ENCODE measurements at regions not wholly inside any gene's neighbourhood (a gene's known extent, or its start where the extent isn't known, plus 50 kb on each side); places are given as distances from the start of the nearest gene placed in this dataset.

DNA sequence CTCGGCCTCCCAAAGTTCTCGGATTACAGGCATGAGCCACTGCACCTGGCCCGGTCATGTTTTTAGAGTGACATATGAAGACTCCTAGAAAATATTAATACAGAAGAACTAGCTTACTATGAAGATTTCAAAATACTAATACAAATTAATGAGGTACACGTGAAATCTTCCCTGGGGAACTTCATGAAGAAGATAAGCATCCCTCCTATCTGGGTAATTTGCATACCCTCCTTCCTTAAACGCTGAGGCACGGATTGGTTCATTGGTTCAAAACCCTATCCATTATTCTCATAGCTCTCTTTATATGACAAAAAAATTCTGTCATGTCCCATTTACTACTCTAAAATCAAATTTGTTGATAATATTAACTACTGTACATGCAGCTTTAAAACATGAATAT lies 224.8 kb upstream of the KLF14 start:
- DNase-seq (ENCODE audit: extremely low read depth, low read depth, low spot score) = no peak

DNA sequence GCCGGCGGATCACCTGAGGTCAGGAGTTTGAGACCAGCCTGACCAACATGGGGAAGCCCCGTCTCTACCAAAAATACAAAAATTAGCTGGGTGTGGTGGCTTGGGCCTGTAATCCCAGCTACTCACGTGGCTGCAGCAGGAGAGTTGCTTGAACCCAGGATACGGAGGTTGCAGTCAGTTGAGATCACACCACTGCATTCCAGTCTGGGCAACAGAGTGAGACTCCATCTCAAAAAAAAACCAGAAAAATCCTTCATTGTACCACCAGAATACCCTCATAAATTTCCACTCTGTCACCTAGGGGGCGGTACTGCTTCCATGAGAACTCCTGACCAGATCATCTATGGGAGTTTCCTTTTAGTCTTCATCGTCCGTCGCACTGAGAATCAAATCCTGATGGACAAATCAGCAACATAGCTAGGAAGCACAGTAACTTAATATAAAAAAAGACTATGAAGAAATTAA lies 225.8 kb upstream of the KLF14 start:
- DNase-seq (ENCODE audit: extremely low read depth, low read depth, low spot score) = no peak

- DNase-seq (ENCODE audit: extremely low read depth, low read depth, low spot score) = peak; percentile 75
Observed at GRCh38 chr7:130960208-130960988, 226.4 kb upstream of the KLF14 start.

DNA sequence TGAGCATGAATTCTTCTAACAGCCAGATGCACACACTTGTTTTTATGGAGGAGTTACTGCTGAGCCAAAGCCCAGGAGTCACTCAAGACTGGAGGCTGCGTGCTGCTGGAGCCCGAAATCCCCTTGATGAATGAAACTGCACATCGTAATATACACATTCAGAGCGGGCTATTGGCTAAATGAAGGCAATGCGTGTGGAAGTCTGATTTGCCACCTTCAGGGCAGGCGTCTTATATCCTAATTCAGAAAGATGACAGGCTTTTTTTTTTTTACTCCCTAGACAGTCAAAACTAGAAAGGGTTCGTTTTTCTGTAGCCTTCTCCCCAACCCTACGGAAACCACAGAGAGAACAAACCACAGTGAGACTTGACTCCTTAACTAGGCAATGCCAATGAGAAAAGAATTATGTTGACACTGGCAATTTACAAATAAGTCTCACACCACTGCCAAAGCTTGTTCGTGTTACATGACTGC lies 227.2 kb upstream of the KLF14 start:
- no peak for DNase-seq (ENCODE audit: extremely low read depth, low read depth, low spot score)

GRCh38 chr7:130962109-130962508 lies 228.1 kb upstream of the KLF14 start:
- no peak for DNase-seq (ENCODE audit: extremely low read depth, low read depth, low spot score)

GRCh38 chr7:130963339-130963738 lies 229.3 kb upstream of the KLF14 start:
- no peak for DNase-seq (ENCODE audit: extremely low read depth, low read depth, low spot score)

GRCh38 chr7:130965515-130965914 lies 231.5 kb upstream of the KLF14 start:
- DNase-seq (ENCODE audit: extremely low read depth, low read depth, low spot score) = no peak

DNA sequence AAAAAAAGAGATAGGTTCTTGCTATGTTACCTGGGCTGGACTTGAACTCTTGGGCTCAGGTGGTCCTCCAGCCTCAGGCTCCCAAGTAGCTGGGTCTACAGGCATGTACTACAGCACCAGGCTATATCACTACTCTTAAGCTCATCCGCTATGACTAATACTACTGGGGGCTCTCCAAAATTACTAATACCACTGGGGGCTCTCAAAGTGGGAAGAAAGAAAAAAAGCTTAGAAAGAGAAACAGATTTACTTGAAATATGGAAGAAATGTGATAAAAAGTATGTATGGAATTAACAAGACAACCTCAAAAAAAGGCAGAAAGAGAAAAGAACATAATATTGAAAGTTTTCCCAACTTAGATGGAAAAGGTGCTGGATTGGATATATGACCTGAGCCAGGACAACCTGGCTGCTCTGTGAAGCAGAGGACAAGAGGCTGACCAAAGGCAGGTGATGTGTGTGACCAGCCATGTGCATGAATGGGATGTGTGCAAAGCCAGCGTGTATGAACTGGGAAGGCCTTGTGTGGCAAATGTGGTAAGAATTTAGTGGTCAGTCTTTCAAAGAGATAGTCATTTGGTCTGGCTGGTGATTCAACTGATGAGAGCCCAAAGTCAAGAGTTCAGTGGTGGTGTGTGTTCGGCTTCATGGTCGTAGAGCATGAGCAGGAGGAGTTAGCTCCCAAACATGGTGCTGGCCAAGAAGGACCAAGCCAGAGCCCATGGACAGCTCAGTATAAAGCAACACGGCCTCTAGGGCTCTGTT lies 232.4 kb upstream of the KLF14 start:
- no peak for DNase-seq (ENCODE audit: extremely low read depth, low read depth, low spot score)

GRCh38 chr7:130970196-130970595 lies 236.2 kb upstream of the KLF14 start:
- no peak for DNase-seq (ENCODE audit: extremely low read depth, low read depth, low spot score)

DNA sequence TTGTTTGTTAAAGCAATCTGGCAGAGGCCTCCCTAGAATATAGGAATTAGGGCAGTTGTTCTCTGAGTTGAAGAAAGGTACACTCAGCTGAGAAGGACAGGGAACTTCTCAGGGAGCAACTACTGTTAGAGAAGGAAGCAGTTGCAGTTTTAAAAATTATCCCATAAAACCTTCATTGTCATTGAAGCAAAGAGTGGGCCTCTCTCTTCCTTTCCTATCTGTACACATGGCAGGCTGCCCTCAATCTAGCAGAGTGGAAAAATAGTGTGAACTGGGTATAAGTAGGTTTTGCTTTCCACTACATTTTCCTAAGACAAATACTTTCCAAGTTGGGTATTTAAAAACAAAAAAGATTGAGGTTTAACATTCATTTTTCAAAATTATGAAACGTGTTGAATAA lies 236.7 kb upstream of the KLF14 start:
- DNase-seq (ENCODE audit: extremely low read depth, low read depth, low spot score) = no peak

GRCh38 chr7:130971297-130971696 lies 237.3 kb upstream of the KLF14 start:
- DNase-seq (ENCODE audit: extremely low read depth, low read depth, low spot score) = no peak

DNA sequence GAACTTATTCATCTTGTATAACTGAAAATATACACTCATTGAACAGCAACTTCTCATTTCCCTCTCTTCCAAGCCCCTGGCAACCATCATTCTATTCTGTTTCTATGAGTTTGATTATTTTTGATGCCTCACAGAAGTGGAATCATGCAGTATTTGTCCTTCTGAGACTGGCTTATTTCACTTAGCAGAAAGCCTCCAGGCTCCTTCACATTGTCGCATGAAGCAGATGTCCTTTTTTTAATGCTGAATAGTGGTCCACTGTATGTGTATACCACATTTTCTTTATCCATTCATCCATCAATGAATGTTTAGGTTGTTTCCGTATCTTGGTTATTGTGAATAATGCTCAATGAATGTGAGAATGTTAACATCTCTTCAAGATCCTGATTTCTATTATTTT lies 238.2 kb upstream of the KLF14 start:
- no peak for DNase-seq (ENCODE audit: extremely low read depth, low read depth, low spot score)

GRCh38 chr7:130973637-130974036 lies 239.6 kb upstream of the KLF14 start:
- DNase-seq (ENCODE audit: extremely low read depth, low read depth, low spot score) = no peak

DNA sequence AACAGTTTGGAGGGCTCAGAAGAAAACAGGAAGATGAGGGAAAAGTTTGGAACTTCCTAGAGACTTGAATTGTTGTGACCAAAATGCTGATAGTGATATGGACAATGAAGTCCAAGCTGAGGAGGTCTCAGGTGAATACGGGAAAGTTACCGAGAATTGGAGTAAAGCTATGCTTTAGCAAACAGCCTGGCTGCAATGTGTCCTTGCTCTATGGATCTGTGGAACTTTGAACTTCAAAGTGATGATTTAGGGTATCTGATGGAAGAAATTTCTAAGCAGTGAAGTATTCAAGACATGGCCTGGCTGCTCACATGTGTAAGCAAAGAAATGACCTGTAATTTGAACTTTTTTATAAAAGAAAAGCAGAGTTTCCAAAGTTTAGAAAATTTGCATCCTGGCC lies 240.2 kb upstream of the KLF14 start:
- no peak for DNase-seq (ENCODE audit: extremely low read depth, low read depth, low spot score)

DNA sequence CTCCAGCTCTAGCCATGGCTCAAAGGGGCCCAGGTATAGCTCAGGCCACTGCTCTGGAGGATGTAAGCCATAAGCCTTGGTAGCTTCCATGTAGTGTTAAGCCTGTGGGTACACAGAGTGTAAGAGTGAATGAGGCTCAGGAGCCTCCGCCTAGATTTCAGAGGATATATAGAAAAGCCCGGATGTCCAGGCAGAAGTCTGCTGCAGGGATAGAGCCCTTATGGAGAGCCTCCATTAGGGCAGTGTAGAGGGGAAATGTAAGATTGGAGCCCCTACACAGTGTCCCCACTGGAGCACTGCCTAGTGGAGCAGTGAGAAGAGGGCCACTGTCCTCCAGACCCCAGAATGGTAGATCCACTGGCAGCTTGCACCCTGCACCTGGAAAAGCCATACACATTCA lies 240.8 kb upstream of the KLF14 start:
- no peak for DNase-seq (ENCODE audit: extremely low read depth, low read depth, low spot score)

DNA sequence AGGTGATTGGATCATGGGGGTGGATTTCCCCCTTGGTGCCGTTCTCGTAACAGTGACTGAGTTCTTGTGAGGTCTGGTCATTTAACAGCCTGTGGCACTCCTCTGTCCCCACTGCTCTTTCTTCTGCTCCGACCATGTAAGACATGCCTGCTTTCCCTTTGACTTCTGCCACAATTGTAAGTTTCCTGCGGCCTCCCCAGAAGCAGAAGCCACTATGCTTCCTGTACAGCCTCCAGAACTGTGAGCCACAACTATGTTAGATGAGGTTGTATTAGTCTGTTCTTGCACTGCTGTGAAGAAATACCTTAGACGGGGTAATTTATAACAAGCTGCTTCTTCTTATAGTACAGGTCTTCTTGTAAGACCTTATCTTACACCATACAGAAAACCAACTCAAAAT lies 241.7 kb upstream of the KLF14 start:
- no peak for DNase-seq (ENCODE audit: extremely low read depth, low read depth, low spot score)

DNA sequence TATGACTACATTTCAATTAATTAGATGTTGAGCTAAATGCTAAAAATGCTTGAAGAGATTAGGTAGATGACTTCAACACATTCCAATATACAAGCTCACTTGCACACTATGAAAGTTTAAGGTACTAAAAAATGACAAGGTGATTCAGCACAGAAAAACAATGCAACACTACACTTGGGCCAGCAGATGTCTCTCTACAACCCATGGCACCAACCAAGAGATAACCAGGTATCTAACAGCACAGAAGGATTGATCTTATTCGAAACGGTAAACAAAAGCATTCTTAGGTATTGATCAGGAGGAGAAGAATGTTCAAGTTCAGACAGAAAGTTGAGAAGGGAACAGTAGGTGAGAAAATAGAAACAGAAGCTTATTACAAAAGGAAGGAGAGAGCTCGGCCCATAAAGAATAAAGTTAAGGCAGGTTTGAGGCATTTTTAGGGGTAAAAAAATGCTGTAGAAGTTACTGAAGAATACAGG lies 248.2 kb upstream of the KLF14 start:
- no peak for DNase-seq (ENCODE audit: extremely low read depth, low read depth, low spot score)

- DNase-seq (ENCODE audit: extremely low read depth, low read depth, low spot score) = no peak
Observed at GRCh38 chr7:130982651-130983050, 248.6 kb upstream of the KLF14 start.

- no peak for DNase-seq (ENCODE audit: extremely low read depth, low read depth, low spot score)
Observed at GRCh38 chr7:130985361-130985760, 251.4 kb upstream of the KLF14 start.

DNA sequence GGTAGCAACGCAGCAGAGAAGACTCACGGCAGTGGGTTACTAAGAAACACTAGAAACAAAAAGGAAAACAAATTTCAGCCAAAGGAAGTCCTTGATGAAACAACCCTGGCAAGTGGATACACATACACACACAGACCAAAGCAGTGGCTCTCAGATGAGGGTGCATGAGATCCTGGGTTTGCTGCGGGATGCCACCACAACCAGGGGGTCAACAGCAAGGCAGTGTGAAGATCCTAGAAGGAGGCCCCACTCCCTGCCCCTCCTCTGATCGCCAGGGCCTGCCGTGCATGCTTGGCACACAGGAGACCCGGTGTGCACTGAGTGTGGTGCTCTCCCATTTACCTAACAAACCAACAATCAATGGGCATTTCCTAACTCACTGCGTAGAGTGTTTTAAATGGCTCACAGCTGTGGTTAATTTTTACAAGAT lies 252.3 kb upstream of the KLF14 start:
- DNase-seq (ENCODE audit: extremely low read depth, low read depth, low spot score) = no peak

DNA sequence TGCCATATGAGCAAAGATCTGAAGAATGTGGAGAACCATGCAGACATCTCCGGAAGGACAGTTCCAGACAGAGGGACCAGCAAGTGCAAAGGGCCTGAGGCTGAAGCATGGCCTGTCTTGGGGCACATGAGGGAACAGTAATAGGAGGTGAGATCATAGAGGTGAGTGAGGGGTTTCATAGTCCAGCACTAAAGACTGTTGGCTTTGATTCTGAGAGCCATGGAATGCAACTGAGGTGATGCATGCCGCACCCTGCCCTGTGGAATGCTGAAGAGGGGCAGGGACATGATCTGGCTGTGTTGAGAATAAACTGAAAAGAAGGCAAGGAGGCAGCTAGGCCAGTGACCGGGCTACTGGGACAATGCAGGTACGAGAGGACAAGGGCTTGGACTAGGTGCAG lies 253.1 kb upstream of the KLF14 start:
- DNase-seq (ENCODE audit: extremely low read depth, low read depth, low spot score) = no peak

GRCh38 chr7:130988443-130988842 lies 254.4 kb upstream of the KLF14 start:
- DNase-seq (ENCODE audit: extremely low read depth, low read depth, low spot score) = no peak

All from glomerular endothelial cell (primary cell).